Subcutaneous abdominal adipose tissue (tissue), 5 donors: ENCODE measurements at regions not wholly inside any gene's neighbourhood (a gene's known extent, or its start where the extent isn't known, plus 50 kb on each side); places are given as distances from the start of the nearest gene placed in this dataset.

Source experiments
- H3K27ac ChIP-seq: one replicate; pipeline ENCODE4 v1.7.0; 2013; ENCODE audit warnings: low read depth, mild to moderate bottlenecking, inconsistent platforms, low read length, moderate library complexity
- H3K27me3 ChIP-seq, 5 donors: one replicate each; pipeline ENCODE4 v1.7.0; 2013; ENCODE audit warnings: low read length in 5 of 5, inconsistent platforms in 1 of 5; ENCODE audit not compliant: control insufficient read depth in 5 of 5, insufficient read depth in 4 of 5
- H3K36me3 ChIP-seq, 5 donors: one replicate each; pipeline ENCODE4 v1.7.0; 2013; ENCODE audit warnings: low read length in 5 of 5; ENCODE audit not compliant: control insufficient read depth in 5 of 5, insufficient read depth in 5 of 5
- H3K4me1 ChIP-seq, 5 donors: one replicate each; pipeline ENCODE4 v1.7.0; 2013; ENCODE audit warnings: low read length in 5 of 5, mild to moderate bottlenecking in 3 of 5, moderate library complexity in 1 of 5; ENCODE audit not compliant: control insufficient read depth in 5 of 5, insufficient read depth in 5 of 5
- H3K4me3 ChIP-seq, 5 donors: one replicate each; pipeline ENCODE4 v1.7.0; 2013; ENCODE audit warnings: low read length in 5 of 5, low read depth in 1 of 5
- H3K9ac ChIP-seq, 5 donors: one replicate each; pipeline ENCODE4 v1.7.0; 2013; ENCODE audit warnings: low read length in 5 of 5, mild to moderate bottlenecking in 4 of 5, moderate library complexity in 3 of 5
- H3K9me3 ChIP-seq, 5 donors: one replicate each; pipeline ENCODE4 v1.7.0; 2013; ENCODE audit warnings: low read length in 5 of 5; ENCODE audit not compliant: control insufficient read depth in 5 of 5
- donor health status: healthy.
- donor health status: healthy.
- donor health status: healthy.
- donor health status: healthy.
- donor health status: healthy.

- Histone ChIP-seq H3K9ac (no peak overlapping the region), H3K4me3 (no peak overlapping the region), H3K36me3 (no peaks in the 10 kb centered on the region), H3K27ac (peak overlapping the region; percentile 15), H3K9me3 (no peaks in the 10 kb centered on the region), H3K27me3 (no peaks in the 10 kb centered on the region), H3K4me1 (peaks cover 12 to 38% (median 31%) of the 10 kb centered on the region in 5 donors)
These were observed 102.1 kb downstream of the UCHL1 start for GRCh38 chr4:41358647-41359421.

- H3K27me3 ChIP-seq = no peaks in the 10 kb centered on the region
- peaks cover 12 to 44% (median 36%) of the 10 kb centered on the region in 5 donors for H3K4me1 ChIP-seq
- H3K4me3 ChIP-seq = no peak overlapping the region
- peak overlapping the region; percentile 15 for H3K27ac ChIP-seq
- no peaks in the 10 kb centered on the region for H3K9me3 ChIP-seq
- no peaks in the 10 kb centered on the region for H3K36me3 ChIP-seq
- no peak overlapping the region for H3K9ac ChIP-seq
These were observed 102.7 kb downstream of the UCHL1 start for GRCh38 chr4:41359422-41359775.

- Histone ChIP-seq H3K9me3 (no peaks in the 10 kb centered on the region), H3K27me3 (no peaks in the 10 kb centered on the region), H3K4me3 (peak overlapping the region; percentile 64 to 84 (median 71)), H3K27ac (no peak overlapping the region), H3K36me3 (no peaks in the 10 kb centered on the region), H3K4me1 (peaks cover 12 to 48% (median 39%) of the 10 kb centered on the region in 5 donors), H3K9ac (peak overlapping the region in 3 of 5 donors; percentile 39 to 63 (median 59))
These were observed 103.1 kb downstream of the UCHL1 start for GRCh38 chr4:41359836-41360213.

GRCh38 chr4:41360214-41360920 lies 103.6 kb downstream of the UCHL1 start:
- H3K4me3 ChIP-seq = peak overlapping the region in 4 of 5 donors; percentile 76 to 98 (median 86)
- no peaks in the 10 kb centered on the region for H3K27me3 ChIP-seq
- H3K4me1 ChIP-seq = peaks cover 18 to 54% (median 42%) of the 10 kb centered on the region in 5 donors
- H3K9ac ChIP-seq = peak overlapping the region in 4 of 5 donors; percentile 69 to 86 (median 74)
- H3K9me3 ChIP-seq = no peaks in the 10 kb centered on the region
- peak overlapping the region; percentile 90 for H3K27ac ChIP-seq
- H3K36me3 ChIP-seq = no peaks in the 10 kb centered on the region

GRCh38 chr4:41360921-41361793 lies 104.4 kb downstream of the UCHL1 start:
- Histone ChIP-seq H3K4me3 (peak overlapping the region; percentile 76 to 98 (median 88)), H3K4me1 (peaks cover 21 to 59% (median 45%) of the 10 kb centered on the region in 5 donors), H3K36me3 (peaks cover 0 to 4% (median 0%) of the 10 kb centered on the region in 5 donors), H3K9me3 (no peaks in the 10 kb centered on the region), H3K27ac (peak overlapping the region; percentile 90), H3K9ac (peak overlapping the region; percentile 64 to 86 (median 74)), H3K27me3 (no peaks in the 10 kb centered on the region)

- Histone ChIP-seq H3K27ac (peak overlapping the region; percentile 90), H3K36me3 (peaks cover 0 to 7% (median 0%) of the 10 kb centered on the region in 5 donors), H3K9ac (peak overlapping the region; percentile 64 to 86 (median 74)), H3K27me3 (no peaks in the 10 kb centered on the region), H3K4me1 (peaks cover 21 to 59% (median 45%) of the 10 kb centered on the region in 5 donors), H3K9me3 (no peaks in the 10 kb centered on the region), H3K4me3 (peak overlapping the region; percentile 76 to 98 (median 88))
These were observed 105.2 kb downstream of the UCHL1 start for GRCh38 chr4:41361794-41362526.

- H3K27ac ChIP-seq = peak overlapping the region; percentile 90
These were observed 106.1 kb downstream of the UCHL1 start for GRCh38 chr4:41362621-41363383.

GRCh38 chr4:41363384-41363981 lies 106.8 kb downstream of the UCHL1 start:
- peak overlapping the region; percentile 90 for H3K27ac ChIP-seq
- H3K4me1 ChIP-seq = peaks cover 21 to 59% (median 45%) of the 10 kb centered on the region in 5 donors
- peak overlapping the region; percentile 45 to 98 (median 84) for H3K4me3 ChIP-seq

More at GRCh38 chr4:41362621-41363383, 106.1 kb downstream of the UCHL1 start:
- H3K4me1 ChIP-seq = peaks cover 21 to 59% (median 45%) of the 10 kb centered on the region in 5 donors
- no peaks in the 10 kb centered on the region for H3K9me3 ChIP-seq
- peak overlapping the region in 4 of 5 donors; percentile 26 to 69 (median 52) for H3K9ac ChIP-seq
- peak overlapping the region; percentile 76 to 98 (median 88) for H3K4me3 ChIP-seq
- peaks cover 0 to 7% (median 0%) of the 10 kb centered on the region in 5 donors for H3K36me3 ChIP-seq
- H3K27me3 ChIP-seq = no peaks in the 10 kb centered on the region

More at GRCh38 chr4:41363384-41363981, 106.8 kb downstream of the UCHL1 start:
- H3K9ac ChIP-seq = peak overlapping the region; percentile 4 to 70 (median 57)
- H3K36me3 ChIP-seq = peaks cover 0 to 7% (median 0%) of the 10 kb centered on the region in 5 donors
- H3K9me3 ChIP-seq = no peaks in the 10 kb centered on the region
- H3K27me3 ChIP-seq = no peaks in the 10 kb centered on the region
